Spinal cord (tissue), 9 donors: ENCODE measurements at regions not wholly inside any gene's neighbourhood (a gene's known extent, or its start where the extent isn't known, plus 50 kb on each side); places are given as distances from the start of the nearest gene placed in this dataset.

Experiments
- DNase-seq, 6 donors: peaks; one replicate each; pipeline versions ENCODE4 v3.0.0 to v3.0.0-alpha.2; 2013 to 2015; ENCODE audit warnings: low spot score in 6 of 6, low read depth in 4 of 6
- H3K27ac ChIP-seq: one replicate; pipeline ENCODE4 v1.5.1; 2013; ENCODE audit warnings: low read depth, low read length, control low read depth
- H3K27me3 ChIP-seq: one replicate; pipeline ENCODE4 v1.6.1; 2013; ENCODE audit warnings: low read length; ENCODE audit not compliant: control insufficient read depth, insufficient read depth
- H3K36me3 ChIP-seq: one replicate; pipeline ENCODE4 v1.6.1; 2013; ENCODE audit warnings: low read length; ENCODE audit not compliant: control insufficient read depth, insufficient read depth
- H3K4me1 ChIP-seq: one replicate; pipeline ENCODE4 v1.6.1; 2013; ENCODE audit warnings: low read length; ENCODE audit not compliant: control insufficient read depth, insufficient read depth
- H3K4me3 ChIP-seq: one replicate; pipeline ENCODE4 v1.5.1; 2013; ENCODE audit warnings: low read depth, low read length, control low read depth
- H3K9me3 ChIP-seq: one replicate; pipeline ENCODE4 v1.6.1; 2013; ENCODE audit warnings: low read length; ENCODE audit not compliant: control insufficient read depth, insufficient read depth
- WGBS: methylation state at CpG from one replicate; pipeline ENCODE4 v1.1.5; 2013; ENCODE audit warnings: missing lambda C conversion rate; ENCODE audit not compliant: insufficient coverage; 5-methylcytosine and 5-hydroxymethylcytosine counted together
- donor health status: healthy.

DNA sequence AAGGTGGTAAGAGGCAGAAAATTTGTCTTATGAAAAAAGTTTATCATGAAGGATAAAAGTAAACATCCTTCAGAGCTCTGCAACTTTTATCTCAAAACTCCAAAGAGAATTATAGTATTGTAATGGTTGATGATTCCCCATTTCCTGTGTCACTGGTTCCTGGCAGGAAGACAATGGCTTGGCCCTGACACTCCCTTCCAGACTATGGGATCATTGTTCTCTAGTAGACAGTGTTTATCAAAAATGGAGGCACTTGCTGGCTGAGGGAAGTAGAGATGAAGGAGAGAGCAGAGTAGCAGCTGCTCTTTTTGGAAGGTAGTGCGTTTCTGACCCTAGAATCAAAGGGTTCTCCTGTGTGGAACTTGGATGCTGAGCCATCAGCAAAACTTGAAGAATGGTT lies 145.9 kb upstream of the ATP1B1 start:
- DNase-seq = no peak
- H3K9me3 ChIP-seq = no peaks in the 10 kb centered on the region
- no peaks in the 10 kb centered on the region for H3K36me3 ChIP-seq
- no peaks in the 10 kb centered on the region for H3K4me1 ChIP-seq
- 63% methylated on average over 1 of the region's 1 CpG for WGBS
- no peak overlapping the region for H3K27ac ChIP-seq
- no peaks in the 10 kb centered on the region for H3K27me3 ChIP-seq
- no peak overlapping the region for H3K4me3 ChIP-seq

DNA sequence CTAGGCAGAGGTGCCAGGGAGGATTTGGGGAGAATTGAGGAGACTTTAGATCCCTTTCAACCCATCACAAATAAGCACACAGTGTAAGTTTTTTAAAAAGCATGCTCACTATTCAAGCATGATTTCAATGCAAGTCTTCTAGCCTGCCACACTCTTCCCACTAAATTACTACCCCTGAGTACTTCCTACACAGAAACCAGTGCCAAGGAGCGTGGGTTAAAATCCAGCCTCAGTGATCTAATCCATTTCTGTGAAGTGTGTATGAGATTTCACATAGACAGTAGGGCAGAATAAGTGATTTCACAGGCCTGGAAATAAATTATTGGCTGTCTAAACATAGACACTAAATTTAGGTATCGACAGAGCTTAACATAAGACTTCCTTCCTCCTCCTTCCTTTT lies 142.9 kb upstream of the ATP1B1 start:
- H3K27me3 ChIP-seq = no peaks in the 10 kb centered on the region
- no peak overlapping the region for H3K4me3 ChIP-seq
- WGBS = 90% methylated on average over 1 of the region's 2 CpGs
- no peaks in the 10 kb centered on the region for H3K4me1 ChIP-seq
- H3K9me3 ChIP-seq = no peaks in the 10 kb centered on the region
- H3K27ac ChIP-seq = no peak overlapping the region
- peak in 1 of 6 donors; percentile 17 for DNase-seq
- no peaks in the 10 kb centered on the region for H3K36me3 ChIP-seq

DNA sequence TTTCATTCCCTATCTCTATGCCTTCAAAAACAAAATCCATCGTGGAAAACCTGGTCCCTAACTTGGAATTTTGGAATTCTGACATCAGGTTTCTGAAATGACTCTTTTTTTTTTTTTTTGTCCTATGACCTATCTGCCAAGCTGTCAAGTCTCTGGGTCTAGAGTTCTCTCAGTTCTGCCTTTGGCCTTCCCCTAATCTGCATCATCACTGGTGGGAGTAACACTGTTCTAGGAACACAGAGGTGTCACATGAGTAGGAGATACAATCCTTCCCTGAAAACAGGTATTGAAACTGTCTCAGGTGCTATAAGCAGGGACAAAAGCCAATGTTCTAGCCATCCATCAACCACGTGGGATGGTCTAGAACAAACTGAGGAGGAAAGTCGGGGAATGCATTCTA lies 142.0 kb upstream of the ATP1B1 start:
- Histone ChIP-seq H3K27ac (no peak overlapping the region), H3K9me3 (no peaks in the 10 kb centered on the region), H3K4me3 (no peak overlapping the region), H3K27me3 (no peaks in the 10 kb centered on the region), H3K4me1 (no peaks in the 10 kb centered on the region), H3K36me3 (no peaks in the 10 kb centered on the region)
- DNase-seq = no peak
- 83% methylated on average over 1 of the region's 3 CpGs for WGBS

DNA sequence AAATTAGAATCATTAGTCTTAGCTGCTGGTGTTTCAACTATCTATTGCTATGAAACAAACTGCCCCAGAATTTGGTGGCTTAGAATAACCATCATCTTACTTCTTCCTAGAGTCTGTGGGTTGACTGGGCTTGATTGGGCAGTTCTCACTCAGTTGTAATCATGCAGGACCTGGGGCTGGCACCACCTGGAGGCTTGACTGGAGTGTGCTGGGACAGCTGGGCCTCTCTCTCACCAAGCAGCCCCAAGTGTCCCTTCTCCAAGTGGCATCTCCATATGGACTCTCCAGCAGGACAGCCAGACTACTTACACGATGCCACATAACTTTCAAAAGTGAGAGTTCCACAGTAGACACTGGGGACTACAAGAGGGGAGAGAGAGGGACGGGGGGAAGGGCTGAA lies 140.3 kb upstream of the ATP1B1 start:
- Histone ChIP-seq H3K27ac (no peak overlapping the region), H3K27me3 (no peaks in the 10 kb centered on the region), H3K36me3 (no peaks in the 10 kb centered on the region), H3K4me1 (peaks cover 4% of the 10 kb centered on the region), H3K9me3 (no peaks in the 10 kb centered on the region), H3K4me3 (no peak overlapping the region)
- WGBS = no CpG with 5 or more reads among the region's 2 CpGs
- DNase-seq = no peak

DNA sequence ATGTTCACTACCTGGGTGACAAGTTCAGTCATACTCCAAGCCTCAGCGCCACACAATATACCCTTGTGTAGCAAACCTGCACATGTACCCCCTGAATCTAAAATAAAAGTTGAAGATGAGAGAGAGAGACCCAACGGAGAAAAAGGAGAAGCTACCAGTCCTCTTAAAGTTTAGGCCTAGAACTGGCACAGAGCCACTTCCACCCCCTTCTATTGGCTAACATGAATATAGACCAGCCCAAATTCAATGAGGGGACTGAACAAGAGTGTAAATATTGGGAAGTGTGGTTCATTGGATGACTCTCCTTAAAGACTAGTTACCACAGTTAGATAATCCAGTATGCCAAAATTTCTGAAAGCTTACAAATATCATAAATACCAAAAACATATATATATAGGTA lies 139.9 kb upstream of the ATP1B1 start:
- Histone ChIP-seq H3K36me3 (no peaks in the 10 kb centered on the region), H3K27ac (no peak overlapping the region), H3K4me1 (peaks cover 5% of the 10 kb centered on the region), H3K9me3 (no peaks in the 10 kb centered on the region), H3K27me3 (no peaks in the 10 kb centered on the region), H3K4me3 (no peak overlapping the region)
- WGBS = no CpG with 5 or more reads among the region's 2 CpGs
- DNase-seq = no peak

DNA sequence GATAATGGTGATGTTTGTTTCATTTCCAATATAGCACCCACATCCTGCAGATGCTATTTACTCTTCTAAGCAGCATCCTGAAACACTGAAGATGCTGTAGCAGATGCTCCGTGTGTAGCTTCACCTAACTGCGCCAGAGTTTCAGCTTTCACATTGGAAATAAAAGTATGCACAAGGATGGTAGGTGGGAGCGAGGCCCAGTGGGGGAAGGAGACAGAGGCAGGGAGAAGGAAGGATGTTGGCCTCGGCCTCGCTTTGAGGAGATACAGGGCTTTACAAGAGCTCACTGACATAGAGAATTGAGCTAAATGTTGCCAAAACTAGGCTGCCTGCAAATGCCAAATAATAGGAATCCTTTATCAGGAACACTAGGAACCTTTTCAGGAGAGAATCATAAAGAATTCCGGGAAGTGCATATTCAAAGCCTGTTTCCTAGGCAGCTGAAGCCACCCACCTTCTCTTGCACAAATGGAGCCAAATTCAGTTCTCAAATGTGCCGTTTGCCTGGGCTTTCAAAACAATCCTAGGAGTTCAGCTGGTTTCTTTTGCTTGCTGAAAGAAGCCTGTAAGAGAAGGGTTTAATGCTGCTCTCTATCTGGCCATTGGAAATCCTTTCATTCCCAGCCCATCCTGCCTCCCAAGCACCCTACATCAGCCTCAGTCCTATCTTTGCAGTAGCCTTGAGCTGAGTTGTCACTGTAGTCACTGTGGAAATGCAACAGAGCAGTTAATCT lies 135.4 kb upstream of the ATP1B1 start:
- DNase-seq = peak; percentile 28 to 74 (median 36)
- peak overlapping the region; percentile 29 for H3K27ac ChIP-seq

DNA sequence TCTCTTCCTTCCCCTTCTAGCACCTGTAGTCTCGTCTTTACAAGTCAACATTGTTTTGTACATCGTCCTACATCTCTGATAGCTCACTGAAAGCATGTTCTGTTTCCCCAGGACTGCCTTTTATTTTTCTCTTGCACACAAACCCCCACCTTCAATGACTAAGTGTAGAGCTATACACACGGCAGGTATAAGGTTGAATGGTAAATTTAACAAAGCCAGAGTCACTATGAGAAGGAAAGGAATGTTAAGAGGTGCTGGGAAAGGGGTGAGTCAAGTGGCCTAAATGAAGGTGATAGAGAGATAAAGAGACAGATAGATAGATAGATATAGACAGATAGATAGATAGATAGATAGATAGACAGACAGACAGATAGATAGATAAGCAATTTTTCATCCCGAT lies 134.3 kb upstream of the ATP1B1 start:
- H3K4me3 ChIP-seq = no peak overlapping the region
- no peaks in the 10 kb centered on the region for H3K9me3 ChIP-seq
- H3K27me3 ChIP-seq = no peaks in the 10 kb centered on the region
- no peaks in the 10 kb centered on the region for H3K36me3 ChIP-seq
- DNase-seq = no peak
- peaks cover 5% of the 10 kb centered on the region for H3K4me1 ChIP-seq
- 73% methylated on average over 2 of the region's 4 CpGs for WGBS
- H3K27ac ChIP-seq = no peak overlapping the region

More for the DNA sequence above, 135.4 kb upstream of the ATP1B1 start:
- Histone ChIP-seq H3K9me3 (no peaks in the 10 kb centered on the region), H3K27me3 (no peaks in the 10 kb centered on the region), H3K4me1 (peaks cover 5% of the 10 kb centered on the region), H3K36me3 (no peaks in the 10 kb centered on the region), H3K4me3 (no peak overlapping the region)
- 43% methylated on average over 5 of the region's 7 CpGs for WGBS

DNA sequence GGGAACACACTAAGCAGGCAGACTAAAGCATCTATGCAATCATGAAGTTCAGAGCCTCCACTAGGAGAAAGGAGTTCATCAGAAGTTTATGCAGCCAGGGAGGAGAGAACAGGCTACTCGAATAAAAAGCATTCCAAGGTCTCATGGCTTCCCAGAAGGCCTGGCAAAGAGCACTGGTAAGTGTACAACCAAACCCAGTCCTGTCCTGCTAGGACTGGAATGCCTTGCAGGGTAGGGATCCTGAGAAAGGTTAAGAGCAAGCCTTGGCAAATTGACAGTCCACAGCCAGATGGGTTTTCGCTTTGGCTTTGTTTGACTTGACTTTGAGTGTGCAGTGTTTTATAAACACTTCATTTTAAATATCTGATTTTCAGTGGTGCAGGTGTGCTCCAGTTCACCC lies 133.6 kb upstream of the ATP1B1 start:
- Histone ChIP-seq H3K27me3 (no peaks in the 10 kb centered on the region), H3K4me1 (peaks cover 5% of the 10 kb centered on the region), H3K27ac (no peak overlapping the region), H3K36me3 (no peaks in the 10 kb centered on the region), H3K4me3 (no peak overlapping the region), H3K9me3 (no peaks in the 10 kb centered on the region)
- peak in 1 of 6 donors; percentile 30 for DNase-seq
- WGBS = 40% methylated on average over 1 of the region's 2 CpGs

DNA sequence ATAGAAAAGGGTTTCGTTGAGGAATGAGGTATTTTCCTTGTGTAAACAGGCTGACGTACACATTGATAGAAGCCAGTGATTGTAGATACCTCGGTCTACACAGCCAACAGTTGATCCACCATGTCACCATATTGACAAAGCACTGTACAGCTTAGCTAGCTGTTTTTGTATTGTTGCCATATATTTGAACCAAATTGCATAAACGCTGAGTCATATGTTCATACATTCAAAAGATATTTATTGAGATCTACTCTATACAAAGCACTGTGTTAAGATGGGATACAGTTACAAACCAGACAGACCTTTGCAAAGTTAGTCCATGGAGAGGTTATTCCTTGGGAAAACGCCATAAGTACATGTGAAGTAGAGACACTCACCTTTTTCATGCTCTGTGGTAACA lies 132.4 kb upstream of the ATP1B1 start:
- Histone ChIP-seq H3K4me1 (peaks cover 5% of the 10 kb centered on the region), H3K9me3 (no peaks in the 10 kb centered on the region)
- WGBS = no CpG with 5 or more reads among the region's 5 CpGs

DNA sequence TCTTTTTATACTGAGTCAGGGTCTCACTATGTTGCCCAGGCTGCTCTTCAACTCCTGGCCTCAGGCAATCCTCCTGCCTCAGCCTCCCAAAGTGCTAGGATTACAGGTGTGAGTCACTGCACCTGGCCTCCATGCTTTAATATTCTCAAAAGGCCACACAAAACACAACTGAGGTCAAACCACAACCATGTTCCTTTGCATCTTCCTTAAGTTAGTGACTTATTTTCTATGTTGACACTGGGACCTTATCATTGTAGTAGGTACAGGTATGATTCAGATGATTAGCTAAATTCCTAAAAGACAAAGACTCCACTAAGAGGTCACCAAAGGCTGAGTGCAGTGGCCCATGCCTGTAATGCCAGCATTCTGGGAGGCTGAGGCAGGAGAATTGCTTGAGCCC lies 131.9 kb upstream of the ATP1B1 start:
- Histone ChIP-seq H3K4me1 (peaks cover 5% of the 10 kb centered on the region), H3K27ac (no peak overlapping the region), H3K9me3 (no peaks in the 10 kb centered on the region), H3K4me3 (no peak overlapping the region), H3K27me3 (no peaks in the 10 kb centered on the region), H3K36me3 (no peaks in the 10 kb centered on the region)
- DNase-seq = no peak

More for the DNA sequence above, 132.4 kb upstream of the ATP1B1 start:
- Histone ChIP-seq H3K27ac (no peak overlapping the region), H3K27me3 (no peaks in the 10 kb centered on the region), H3K36me3 (no peaks in the 10 kb centered on the region), H3K4me3 (no peak overlapping the region)
- DNase-seq = no peak
